IMR-90 (cell line): ENCODE measurements at regions not wholly inside any gene's neighbourhood (a gene's known extent, or its start where the extent isn't known, plus 50 kb on each side); places are given as distances from the start of the nearest gene placed in this dataset.

Experiments
- ATAC-seq: fragments of 200-7000 bp; cut with Tn5 transposase; 2 replicates; pipeline ENCODE4 v1.9.1; 2020; ENCODE audit warnings: low read depth, mild to moderate bottlenecking, moderate library complexity
- BruUV-seq: library from RNA; stranded (reverse); fragments of 400-500 nt; replicated peaks from 2 replicates; lab custom pipeline; 2021; lab: Mats Ljungman, UMichigan
- CTCF ChIA-PET: fragments of 300-600 bp; formaldehyde crosslinking; extraction: SDS; loops from one replicate; lab custom pipeline; 2021; ENCODE audit warnings: antibody characterized with exemption; lab: Yijun Ruan, JAX
- POLR2A ChIA-PET: fragments of 300-600 bp; sonication (Branson Sonifier 250); formaldehyde crosslinking; loops from one replicate; lab custom pipeline; 2022; ENCODE audit warnings: antibody characterized with exemption; ENCODE audit not compliant: unreplicated experiment; lab: Charles Lee
- DNase-seq: peaks from one replicate; pipeline ENCODE4 v3.0.0; 2013
- H2AFZ ChIP-seq: replicated peaks from 2 replicates; pipeline ENCODE3; 2013; ENCODE audit warnings: low read length, mild to moderate bottlenecking; ENCODE audit not compliant: poor library complexity
- H2AK5ac ChIP-seq: 2 replicates; pipeline ENCODE4 v1.6.1; 2013; ENCODE audit warnings: low read depth, low read length, inconsistent platforms
- H2AK9ac ChIP-seq: replicated peaks from 2 replicates; pipeline ENCODE3; 2013; ENCODE audit warnings: mild to moderate bottlenecking, low read depth, low read length, moderate library complexity; ENCODE audit not compliant: poor library complexity
- H2BK120ac ChIP-seq: 2 replicates; pipeline ENCODE4 v1.6.1; 2013; ENCODE audit warnings: low read depth, low read length, inconsistent platforms
- H2BK15ac ChIP-seq: 3 replicates; pipeline ENCODE4 v1.6.1; 2013; ENCODE audit warnings: low read depth, low read length, inconsistent platforms
- H2BK20ac ChIP-seq: 2 replicates; pipeline ENCODE4 v1.6.1; 2013; ENCODE audit warnings: low read depth, mild to moderate bottlenecking, inconsistent platforms, low read length, moderate library complexity
- H2BK5ac ChIP-seq: 2 replicates; pipeline ENCODE4 v1.6.1; 2013; ENCODE audit warnings: mild to moderate bottlenecking, low read depth, low read length, inconsistent platforms; ENCODE audit not compliant: poor library complexity, severe bottlenecking
- H3K14ac ChIP-seq: replicated peaks from 2 replicates; pipeline ENCODE4 v1.6.1; 2013; ENCODE audit warnings: low read depth, low read length, inconsistent platforms
- H3K18ac ChIP-seq: 2 replicates; pipeline ENCODE4 v1.6.1; 2013; ENCODE audit warnings: low read depth, low read length, control low read depth
- H3K23ac ChIP-seq: 2 replicates; pipeline ENCODE4 v1.6.1; 2013; ENCODE audit warnings: low read depth, low read length, inconsistent platforms
- H3K27ac ChIP-seq: 2 replicates; pipeline ENCODE4 v1.5.1; 2013; ENCODE audit warnings: mild to moderate bottlenecking, control low read depth, low read length; ENCODE audit not compliant: insufficient read depth
- H3K27me3 ChIP-seq: 2 replicates; pipeline ENCODE4 v1.6.1; 2013; ENCODE audit warnings: low read length; ENCODE audit not compliant: control insufficient read depth, insufficient read depth
- H3K36me3 ChIP-seq: 2 replicates; pipeline ENCODE4 v1.6.1; 2013; ENCODE audit warnings: low read length, mixed read lengths; ENCODE audit not compliant: control insufficient read depth, insufficient read depth
- H3K4ac ChIP-seq: 2 replicates; pipeline ENCODE4 v1.6.1; 2013; ENCODE audit warnings: low read depth, low read length, inconsistent platforms
- H3K4me1 ChIP-seq: 2 replicates; pipeline ENCODE4 v1.6.1; 2013; ENCODE audit warnings: low read length, mixed read lengths; ENCODE audit not compliant: control insufficient read depth, insufficient read depth
- H3K4me2 ChIP-seq: 2 replicates; pipeline ENCODE4 v1.6.1; 2013; ENCODE audit warnings: low read depth, mild to moderate bottlenecking, control low read depth, low read length, moderate library complexity
- H3K4me3 ChIP-seq: 2 replicates; pipeline ENCODE4 v1.5.1; 2013; ENCODE audit warnings: low read depth, mild to moderate bottlenecking, control low read depth, low read length, moderate library complexity; ENCODE audit not compliant: insufficient read depth
- H3K56ac ChIP-seq: 2 replicates; pipeline ENCODE4 v1.6.1; 2013; ENCODE audit warnings: low read length, inconsistent platforms; ENCODE audit not compliant: insufficient read depth; ENCODE audit errors: extremely low read depth
- H3K79me1 ChIP-seq, 2 experiments: 2 replicates each; pipeline ENCODE4 v1.6.1; 2013; ENCODE audit warnings: low read length in 2 of 2, inconsistent platforms in 1 of 2, low read depth in 1 of 2
- H3K9ac ChIP-seq: 2 replicates; pipeline ENCODE4 v1.6.1; 2013; ENCODE audit warnings: low read depth, low read length, control low read depth
- H3K9me1 ChIP-seq: 2 replicates; pipeline ENCODE4 v1.6.1; 2013; ENCODE audit warnings: low read length, inconsistent platforms; ENCODE audit not compliant: insufficient read depth
- H3K9me3 ChIP-seq: 2 replicates; pipeline ENCODE4 v1.6.1; 2013; ENCODE audit warnings: low read length; ENCODE audit not compliant: control insufficient read depth, insufficient read depth
- H4K20me1 ChIP-seq: 2 replicates; pipeline ENCODE4 v1.6.1; 2013; ENCODE audit warnings: low read length, inconsistent platforms; ENCODE audit not compliant: insufficient read depth
- H4K5ac ChIP-seq: 2 replicates; pipeline ENCODE4 v1.6.1; 2013; ENCODE audit warnings: mild to moderate bottlenecking, low read depth, low read length, control low read depth
- H4K8ac ChIP-seq, 2 experiments: 2 replicates each; pipeline ENCODE4 v1.6.1; 2013; ENCODE audit warnings: low read depth in 2 of 2, low read length in 2 of 2, control low read depth in 1 of 2, inconsistent platforms in 1 of 2
- H4K91ac ChIP-seq: 2 replicates; pipeline ENCODE4 v1.6.1; 2013; ENCODE audit warnings: low read depth, low read length, inconsistent platforms; ENCODE audit not compliant: insufficient read depth
- BHLHE40 ChIP-seq: fragments of 150-350 bp; IDR thresholded peaks from 2 replicates; pipeline ENCODE4 v1.6.1; 2016; ENCODE audit warnings: mild to moderate bottlenecking, low read depth, low read length
- CEBPB ChIP-seq: IDR thresholded peaks from 2 replicates; pipeline ENCODE4 v1.6.1; 2012; ENCODE audit warnings: low read depth, low read length, improper control_type of control experiment
- CHD1 ChIP-seq: IDR thresholded peaks from 2 replicates; pipeline ENCODE4 v1.6.1; 2012; ENCODE audit warnings: low read depth, low read length, improper control_type of control experiment
- ELK1 ChIP-seq: fragments of 150-350 bp; IDR thresholded peaks from 2 replicates; pipeline ENCODE4 v1.6.1; 2016; ENCODE audit warnings: low read depth, mild to moderate bottlenecking, low read length, moderate library complexity, borderline replicate concordance
- FOS ChIP-seq: fragments of 150-350 bp; IDR thresholded peaks from 2 replicates; pipeline ENCODE4 v1.6.1; 2016; ENCODE audit warnings: low read depth, low read length
- MAFK ChIP-seq: IDR thresholded peaks from 2 replicates; pipeline ENCODE4 v1.6.1; 2012; ENCODE audit warnings: low read depth, low read length, improper control_type of control experiment
- MXI1 ChIP-seq: IDR thresholded peaks from 2 replicates; pipeline ENCODE4 v1.6.1; 2012; ENCODE audit warnings: low read depth, mild to moderate bottlenecking, low read length, moderate library complexity, borderline replicate concordance
- NFE2L2 ChIP-seq: fragments of 150-350 bp; IDR thresholded peaks from 2 replicates; pipeline ENCODE4 v1.6.1; 2016; ENCODE audit warnings: low read depth, mild to moderate bottlenecking, low read length
- RAD21 ChIP-seq: IDR thresholded peaks from 2 replicates; pipeline ENCODE4 v1.6.1; 2012; ENCODE audit warnings: low read length, improper control_type of control experiment
- RCOR1 ChIP-seq: IDR thresholded peaks from 2 replicates; pipeline ENCODE4 v1.6.1; 2012; ENCODE audit warnings: mild to moderate bottlenecking, low read length, improper control_type of control experiment; ENCODE audit not compliant: insufficient replicate concordance
- RFX5 ChIP-seq: IDR thresholded peaks from 2 replicates; pipeline ENCODE4 v1.8.0; 2012; ENCODE audit warnings: low read depth, mild to moderate bottlenecking, low read length, moderate library complexity
- SMC3 ChIP-seq: fragments of 150-350 bp; IDR thresholded peaks from 2 replicates; pipeline ENCODE4 v1.6.1; 2016; ENCODE audit warnings: low read depth, mild to moderate bottlenecking, antibody characterized with exemption, low read length, moderate library complexity
- WGBS, 2 experiments: methylation state at CpG; one replicate each; pipeline versions ENCODE4 v1.1.5 to v1.1.7; 2013; ENCODE audit warnings: missing lambda C conversion rate in 2 of 2; ENCODE audit not compliant: insufficient read length in 1 of 2; ENCODE audit errors: extremely low coverage in 2 of 2; 5-methylcytosine and 5-hydroxymethylcytosine counted together
- dilution Hi-C: fragments of 300-500 bp; cut with HindIII; formaldehyde crosslinking; loops from one replicate; pipeline ENCODE4 v1.14.3; 2018; ENCODE audit warnings: low sequenced_read_pairs; ENCODE audit not compliant: unreplicated experiment
- in situ Hi-C: fragments of 300-500 bp; cut with MboI; formaldehyde crosslinking; loops from 3 replicates; pipeline ENCODE4 v1.14.3; 2019; ENCODE audit warnings: low sequenced_read_pairs, inconsistent platforms, mixed read lengths
- intact Hi-C: fragments of 100-400 bp; cut with micrococcal nuclease; formaldehyde crosslinking; loops from 2 replicates; pipeline ENCODE4 v1.10.0; 2022
- TF ChIP-seq, protein P1 (sequence below): conservative IDR thresholded peaks from 2 replicates; pipeline ENCODE4 v1.5.1; 2012; ENCODE audit warnings: mild to moderate bottlenecking, low read depth, low read length, improper control_type of control experiment
- TF ChIP-seq, protein P2 (sequence below): fragments of 150-350 bp; IDR thresholded peaks from 2 replicates; pipeline ENCODE4 v1.6.1; 2017; ENCODE audit warnings: mild to moderate bottlenecking, antibody characterized with exemption, low read length, low read depth

DNA sequence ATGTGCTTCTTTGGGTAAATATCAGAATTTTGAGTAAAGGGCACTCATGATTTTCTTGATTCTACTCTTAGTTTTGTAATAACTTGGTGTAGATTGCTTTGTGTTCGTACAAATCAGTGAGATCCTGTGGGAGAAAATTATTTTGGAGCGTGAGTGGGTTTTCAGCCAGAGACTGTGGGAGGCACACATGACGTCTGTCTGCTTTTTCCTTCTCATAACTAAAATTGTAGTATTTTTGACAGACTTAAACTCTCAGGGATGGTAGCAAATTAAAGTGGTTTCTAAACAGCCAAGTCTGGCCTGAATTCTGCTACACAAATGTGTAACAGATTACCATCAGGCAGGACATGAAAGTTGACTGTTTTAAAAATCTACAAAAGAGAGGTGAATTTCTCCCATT, 222.6 kb downstream of the OTOR start:
- Histone ChIP-seq H2BK120ac (no peak overlapping the region), H2BK15ac (no peak overlapping the region), H4K91ac (no peak overlapping the region), H3K4me1 (no peaks in the 10 kb centered on the region), H3K36me3 (no peaks in the 10 kb centered on the region), H2AK9ac (no peak overlapping the region), H3K9me3 (no peaks in the 10 kb centered on the region), H3K27me3 (no peaks in the 10 kb centered on the region; the same call in none of the 2 replicates), H3K56ac (no peak overlapping the region), H3K4me3 (no peak overlapping the region), H3K27ac (no peak overlapping the region), H2BK5ac (no peak overlapping the region), H3K18ac (no peak overlapping the region), H3K9me1 (no peaks in the 10 kb centered on the region), H3K4me2 (no peak overlapping the region), H2AK5ac (no peak overlapping the region), H4K5ac (no peak overlapping the region), H3K4ac (no peak overlapping the region), H3K14ac (no peak overlapping the region), H3K23ac (no peak overlapping the region), H4K20me1 (no peaks in the 10 kb centered on the region), H4K8ac (no peak overlapping the region), H3K79me1 (no peaks in the 10 kb centered on the region), H2BK20ac (no peak overlapping the region), H3K9ac (no peak overlapping the region), H2AFZ (no peak overlapping the region)
- no TSS peak for BruUV-seq
- ChIA-PET CTCF (no interaction called here), POLR2A (no interaction called here)
- no CpG with 5 or more reads among the region's 3 CpGs for WGBS, 2 experiments
- TF ChIP-seq SMC3 (no peak), RFX5 (no peak), NFE2L2 (no peak), CHD1 (no peak), BHLHE40 (no peak), CEBPB (no peak), MXI1 (no peak), MAFK (no peak), ELK1 (no peak), FOS (no peak), RAD21 (no peak), RCOR1 (no peak)
- TF ChIP-seq, protein P1, sequence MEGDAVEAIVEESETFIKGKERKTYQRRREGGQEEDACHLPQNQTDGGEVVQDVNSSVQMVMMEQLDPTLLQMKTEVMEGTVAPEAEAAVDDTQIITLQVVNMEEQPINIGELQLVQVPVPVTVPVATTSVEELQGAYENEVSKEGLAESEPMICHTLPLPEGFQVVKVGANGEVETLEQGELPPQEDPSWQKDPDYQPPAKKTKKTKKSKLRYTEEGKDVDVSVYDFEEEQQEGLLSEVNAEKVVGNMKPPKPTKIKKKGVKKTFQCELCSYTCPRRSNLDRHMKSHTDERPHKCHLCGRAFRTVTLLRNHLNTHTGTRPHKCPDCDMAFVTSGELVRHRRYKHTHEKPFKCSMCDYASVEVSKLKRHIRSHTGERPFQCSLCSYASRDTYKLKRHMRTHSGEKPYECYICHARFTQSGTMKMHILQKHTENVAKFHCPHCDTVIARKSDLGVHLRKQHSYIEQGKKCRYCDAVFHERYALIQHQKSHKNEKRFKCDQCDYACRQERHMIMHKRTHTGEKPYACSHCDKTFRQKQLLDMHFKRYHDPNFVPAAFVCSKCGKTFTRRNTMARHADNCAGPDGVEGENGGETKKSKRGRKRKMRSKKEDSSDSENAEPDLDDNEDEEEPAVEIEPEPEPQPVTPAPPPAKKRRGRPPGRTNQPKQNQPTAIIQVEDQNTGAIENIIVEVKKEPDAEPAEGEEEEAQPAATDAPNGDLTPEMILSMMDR, result no peak
- TF ChIP-seq, protein P2, sequence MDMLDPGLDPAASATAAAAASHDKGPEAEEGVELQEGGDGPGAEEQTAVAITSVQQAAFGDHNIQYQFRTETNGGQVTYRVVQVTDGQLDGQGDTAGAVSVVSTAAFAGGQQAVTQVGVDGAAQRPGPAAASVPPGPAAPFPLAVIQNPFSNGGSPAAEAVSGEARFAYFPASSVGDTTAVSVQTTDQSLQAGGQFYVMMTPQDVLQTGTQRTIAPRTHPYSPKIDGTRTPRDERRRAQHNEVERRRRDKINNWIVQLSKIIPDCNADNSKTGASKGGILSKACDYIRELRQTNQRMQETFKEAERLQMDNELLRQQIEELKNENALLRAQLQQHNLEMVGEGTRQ, result no peak
- in situ Hi-C loops (no loop called here), dilution Hi-C loops (no loop called here), intact Hi-C loops (no loop called here)
- DNase-seq (no peak), ATAC-seq (no peak)
